ENCODE measurements at regions not wholly inside any gene's neighbourhood (a gene's known extent, or its start where the extent isn't known, plus 50 kb on each side); places are given as distances from the start of the nearest gene placed in this dataset.

GRCh38 chr13:110773480-110773879 lies 60.0 kb downstream of the ING1 start:
- no peak for DNase-seq

GRCh38 chr13:110774051-110774450 lies 60.6 kb downstream of the ING1 start:
- DNase-seq = no peak

- DNase-seq = no peak
These were observed 61.0 kb downstream of the ING1 start for GRCh38 chr13:110774490-110774889.

GRCh38 chr13:110775576-110775975 lies 62.1 kb downstream of the ING1 start:
- DNase-seq = no peak

GRCh38 chr13:110777251-110777820 lies 63.8 kb downstream of the ING1 start:
- DNase-seq = no peak

- no peak for DNase-seq
These were observed 65.5 kb downstream of the ING1 start for GRCh38 chr13:110779022-110779421.

GRCh38 chr13:110780422-110780821 lies 66.9 kb downstream of the ING1 start:
- no peak for DNase-seq

GRCh38 chr13:110782185-110782584 lies 68.7 kb downstream of the ING1 start:
- no peak for DNase-seq

GRCh38 chr13:110784704-110785103 lies 71.2 kb downstream of the ING1 start:
- no peak for DNase-seq

- DNase-seq = no peak
These were observed 75.3 kb downstream of the ING1 start for GRCh38 chr13:110788778-110789177.

- no peak for DNase-seq
These were observed 76.4 kb downstream of the ING1 start for GRCh38 chr13:110789871-110790270.

- no peak for DNase-seq
These were observed 76.9 kb downstream of the ING1 start for GRCh38 chr13:110790371-110790770.

- no peak for DNase-seq
These were observed 80.7 kb downstream of the ING1 start for GRCh38 chr13:110794209-110794608.

GRCh38 chr13:110797230-110797877 lies 83.9 kb downstream of the ING1 start:
- no peak for DNase-seq

- no peak for DNase-seq
These were observed 84.8 kb downstream of the ING1 start for GRCh38 chr13:110798081-110798994.

- peak; percentile 78 to 95 (median 89) for DNase-seq
These were observed 86.0 kb downstream of the ING1 start for GRCh38 chr13:110799246-110800236.

GRCh38 chr13:110801044-110801443 lies 87.5 kb downstream of the ING1 start:
- DNase-seq = no peak

- DNase-seq = no peak
These were observed 88.8 kb downstream of the ING1 start for GRCh38 chr13:110802260-110802659.

GRCh38 chr13:110806636-110807035 lies 93.1 kb downstream of the ING1 start:
- DNase-seq = no peak

GRCh38 chr13:110807546-110807945 lies 94.0 kb downstream of the ING1 start:
- DNase-seq = no peak

- DNase-seq = no peak
These were observed 94.6 kb downstream of the ING1 start for GRCh38 chr13:110808138-110808537.

All from muscle of back (tissue), 3 donors.